ENCODE measurements at regions not wholly inside any gene's neighbourhood (a gene's known extent, or its start where the extent isn't known, plus 50 kb on each side); places are given as distances from the start of the nearest gene placed in this dataset.
"Not testable (repeated sequence)": the region's sequence is repeated elsewhere in the genome, so short reads cannot be mapped to it uniquely, and the experiment has no call there.

DNA sequence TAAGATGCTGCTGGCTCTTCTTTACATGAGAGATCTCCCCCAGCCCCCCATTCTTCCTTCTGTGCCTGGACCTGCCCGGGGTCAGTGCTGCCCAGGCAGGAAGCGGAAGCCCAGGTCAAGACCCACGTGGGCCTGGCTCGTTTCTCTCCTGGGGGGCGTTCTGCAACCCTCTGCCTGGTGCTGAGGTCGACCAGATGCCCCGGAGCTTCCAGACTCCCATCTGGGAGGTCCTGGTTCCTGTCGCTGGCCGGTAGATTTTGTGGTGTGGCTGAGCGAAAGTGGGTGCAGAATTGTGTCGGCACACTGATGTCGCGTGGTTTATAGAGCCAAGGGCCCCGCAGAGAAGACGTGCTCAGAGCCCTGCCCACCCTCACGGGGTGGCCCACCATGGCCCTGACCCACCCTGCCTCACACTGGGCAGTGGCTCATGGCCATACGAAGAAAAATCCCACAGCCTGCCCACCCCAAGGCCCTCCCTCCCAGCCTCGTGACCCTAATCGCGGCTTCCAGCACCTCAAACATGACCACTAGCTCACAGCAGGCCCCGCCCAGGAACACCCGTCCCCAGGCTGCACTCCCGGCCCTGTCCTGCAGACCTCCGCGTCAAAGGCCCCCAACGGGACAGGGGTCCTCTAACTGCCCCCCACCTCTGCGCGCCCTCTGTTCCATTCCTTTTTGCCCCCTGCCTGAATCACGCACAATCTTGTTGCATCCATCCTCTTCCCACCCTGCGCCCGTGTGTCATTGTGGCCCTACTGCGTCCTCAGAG lies 443.2 kb upstream of the ZNF722 start:
- H3K36me3 Mint-ChIP-seq; H3K4me3 Mint-ChIP-seq; H3K9me3 Mint-ChIP-seq; H3K27ac Mint-ChIP-seq; ATAC-seq; DNase-seq (ENCODE audit: low spot score in 2 of 2); H3K4me1 Mint-ChIP-seq: not testable (repeated sequence)

DNA sequence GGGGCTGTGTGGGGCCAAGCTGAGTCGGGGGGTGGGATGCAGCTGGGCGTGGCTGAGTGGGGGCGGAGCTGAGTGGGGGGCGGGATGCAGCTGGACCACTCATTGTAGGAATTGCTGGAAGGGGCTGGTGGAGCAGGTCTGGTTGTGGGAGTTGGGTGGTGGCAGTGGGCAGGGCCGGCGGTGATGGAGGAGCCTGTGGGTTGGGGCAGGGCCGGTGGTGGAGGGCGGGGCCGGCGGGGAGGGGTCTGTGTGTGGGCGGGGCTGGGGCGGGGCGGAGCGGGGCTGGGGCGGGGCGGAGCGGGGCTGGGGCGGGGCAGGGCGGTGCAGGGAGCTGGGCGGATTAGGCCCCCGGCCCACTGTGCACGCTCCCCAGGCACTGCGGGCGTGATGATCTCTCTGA lies 442.4 kb upstream of the ZNF722 start:
- ATAC-seq; H3K4me3 Mint-ChIP-seq; H3K36me3 Mint-ChIP-seq; H3K4me1 Mint-ChIP-seq; DNase-seq (ENCODE audit: low spot score in 2 of 2); H3K9me3 Mint-ChIP-seq; H3K27ac Mint-ChIP-seq: not testable (repeated sequence)

DNA sequence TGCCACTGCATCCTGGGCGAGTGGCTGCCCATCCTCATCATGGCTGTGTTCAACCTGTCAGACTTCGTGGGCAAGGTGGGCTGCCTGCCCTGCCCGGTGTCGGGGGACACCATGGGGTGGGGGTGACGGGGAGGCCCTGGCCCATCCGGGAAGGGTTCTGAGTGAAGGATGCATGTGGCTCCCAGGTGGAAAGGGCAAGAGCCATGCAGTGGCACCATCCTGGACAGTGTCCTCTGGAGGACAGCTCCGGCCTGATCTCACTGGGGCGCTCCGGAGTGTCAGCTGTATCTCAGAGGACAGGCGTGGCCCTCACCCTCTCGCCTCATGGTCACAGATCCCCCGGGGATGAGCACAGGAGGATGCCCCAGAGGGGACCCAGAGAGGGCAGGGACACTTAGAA lies 439.6 kb upstream of the ZNF722 start:
- not testable (repeated sequence) for H3K27ac Mint-ChIP-seq; H3K9me3 Mint-ChIP-seq; H3K4me1 Mint-ChIP-seq; H3K4me3 Mint-ChIP-seq; ATAC-seq; DNase-seq (ENCODE audit: low spot score in 2 of 2); H3K36me3 Mint-ChIP-seq

DNA sequence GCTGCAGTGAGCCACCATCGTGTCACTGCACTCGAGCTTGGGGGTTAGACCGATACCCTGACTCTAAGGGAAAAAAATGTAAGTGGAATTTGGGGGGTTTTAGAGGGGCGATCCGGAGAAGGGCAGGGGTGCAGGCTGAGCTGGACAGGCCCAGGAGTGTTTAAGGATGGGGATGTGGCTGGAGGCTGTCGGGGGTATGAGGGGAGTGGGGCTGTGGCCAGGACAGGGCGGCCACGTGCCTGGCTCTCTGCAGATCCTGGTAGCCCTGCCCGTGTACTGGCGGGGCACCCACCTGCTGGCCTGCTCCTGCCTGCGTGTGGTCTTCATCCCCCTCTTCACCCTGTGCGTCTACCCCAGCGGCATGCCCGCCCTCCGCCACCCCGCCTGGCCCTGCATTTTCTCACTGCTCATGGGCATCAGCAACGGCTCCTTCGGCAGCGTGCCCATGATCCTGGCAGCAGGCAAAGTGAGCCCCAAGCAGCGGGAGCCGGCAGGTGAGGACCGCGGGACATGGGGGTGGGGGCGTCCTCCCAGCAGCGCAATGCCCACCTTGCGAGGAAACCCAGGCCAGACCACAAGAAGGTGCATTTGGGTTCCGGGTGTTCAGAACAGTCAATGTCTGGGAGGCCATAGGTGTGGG lies 438.7 kb upstream of the ZNF722 start:
- not testable (repeated sequence) for DNase-seq (ENCODE audit: low spot score in 2 of 2); ATAC-seq; H3K36me3 Mint-ChIP-seq; H3K4me3 Mint-ChIP-seq; H3K9me3 Mint-ChIP-seq; H3K4me1 Mint-ChIP-seq; H3K27ac Mint-ChIP-seq

DNA sequence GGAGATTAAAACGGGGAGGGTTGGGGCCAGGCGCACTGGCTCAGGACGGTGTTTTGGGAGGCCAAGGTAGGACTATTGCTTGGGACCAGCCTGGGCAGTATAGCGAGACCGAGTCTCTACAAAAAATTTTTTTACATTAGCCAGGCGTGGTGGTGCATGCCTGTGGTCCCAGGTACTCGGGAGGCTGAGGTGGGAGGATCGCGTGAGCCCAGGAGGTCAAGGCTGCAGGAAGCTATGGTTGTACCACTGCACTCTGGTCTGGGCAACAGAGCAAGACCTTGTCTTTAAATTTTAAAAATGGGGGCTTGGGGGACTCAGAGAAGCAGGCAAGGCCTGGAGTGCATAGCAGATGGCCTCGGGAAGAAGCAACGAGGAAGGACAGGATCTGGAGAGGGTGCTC lies 436.7 kb upstream of the ZNF722 start:
- DNase-seq (ENCODE audit: low spot score in 2 of 2); H3K36me3 Mint-ChIP-seq; H3K27ac Mint-ChIP-seq; ATAC-seq; H3K9me3 Mint-ChIP-seq; H3K4me1 Mint-ChIP-seq; H3K4me3 Mint-ChIP-seq: not testable (repeated sequence)

DNA sequence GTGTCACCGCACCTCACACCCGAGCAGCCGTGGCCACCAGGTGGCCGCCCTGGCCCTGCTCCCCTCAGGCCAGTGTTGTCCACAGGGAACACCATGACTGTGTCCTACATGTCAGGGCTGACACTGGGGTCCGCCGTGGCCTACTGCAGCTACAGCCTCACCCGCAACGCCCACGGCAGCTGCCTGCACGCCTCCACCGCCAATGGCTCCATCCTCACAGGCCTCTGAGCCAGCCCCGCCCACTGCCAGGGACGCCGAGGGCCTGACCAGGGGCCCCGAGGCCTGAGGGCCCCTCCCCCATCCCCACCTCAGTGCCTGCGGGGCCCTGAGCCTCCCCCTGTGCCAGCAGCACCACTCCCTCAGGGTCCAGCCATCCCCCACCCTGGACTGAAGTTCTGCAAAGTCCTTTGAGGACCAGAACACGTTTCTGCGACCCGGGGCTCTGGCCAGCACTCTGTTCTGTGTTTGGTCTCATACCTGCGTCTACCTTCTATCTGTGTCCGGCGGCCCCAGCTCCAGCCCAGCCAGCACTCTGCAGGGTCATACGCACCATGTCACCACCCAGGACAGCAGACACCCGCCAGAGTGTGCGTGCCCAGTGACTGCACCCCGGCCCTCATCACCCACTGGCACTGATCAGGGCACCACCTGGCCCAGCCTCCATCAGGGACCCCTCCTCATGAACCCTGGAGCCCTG lies 436.1 kb upstream of the ZNF722 start:
- H3K4me1 Mint-ChIP-seq; H3K36me3 Mint-ChIP-seq; H3K4me3 Mint-ChIP-seq; H3K9me3 Mint-ChIP-seq; DNase-seq (ENCODE audit: low spot score in 2 of 2); H3K27ac Mint-ChIP-seq: not testable (repeated sequence)
- peak; percentile 20 for ATAC-seq

DNA sequence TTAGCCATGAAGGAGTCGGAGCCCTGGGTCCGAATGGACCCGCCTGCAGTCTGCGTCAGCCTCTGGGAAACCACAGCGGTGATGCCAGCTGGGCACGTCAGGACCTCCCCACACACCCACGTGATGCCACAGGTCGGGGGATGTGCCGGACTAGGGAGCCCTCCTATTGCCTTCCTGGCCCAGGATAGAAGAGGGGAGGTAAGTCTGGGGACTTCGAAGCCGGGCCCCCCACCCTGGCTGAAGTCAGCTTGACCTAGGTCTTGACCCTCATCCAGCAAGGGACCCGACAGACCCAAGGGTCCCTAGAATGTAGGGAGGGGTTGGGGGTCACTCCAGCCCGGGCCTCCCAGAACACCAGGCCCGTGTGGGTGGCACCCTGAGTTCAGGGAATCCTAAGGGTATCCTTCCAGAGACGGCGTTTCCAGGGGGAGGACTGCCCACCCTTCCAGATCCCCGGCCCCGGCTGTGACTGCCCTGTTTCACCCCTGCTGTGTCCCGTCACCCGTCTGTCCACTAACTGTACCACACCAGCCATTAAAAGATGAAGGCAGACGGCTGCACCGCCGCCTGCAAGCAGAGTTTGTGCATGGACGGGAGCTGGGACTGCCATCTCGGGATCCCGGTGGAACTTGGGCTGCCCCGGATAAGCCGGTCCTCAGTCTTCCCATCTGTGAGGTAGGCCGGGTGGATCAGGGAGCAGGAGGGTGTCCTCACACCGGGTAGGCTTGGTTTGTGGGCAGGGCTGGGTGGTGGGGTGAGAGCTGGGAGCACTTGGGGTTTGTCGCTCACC lies 435.3 kb upstream of the ZNF722 start:
- H3K4me3 Mint-ChIP-seq; H3K9me3 Mint-ChIP-seq; H3K4me1 Mint-ChIP-seq; ATAC-seq; H3K36me3 Mint-ChIP-seq; H3K27ac Mint-ChIP-seq; DNase-seq (ENCODE audit: low spot score in 2 of 2): not testable (repeated sequence)

DNA sequence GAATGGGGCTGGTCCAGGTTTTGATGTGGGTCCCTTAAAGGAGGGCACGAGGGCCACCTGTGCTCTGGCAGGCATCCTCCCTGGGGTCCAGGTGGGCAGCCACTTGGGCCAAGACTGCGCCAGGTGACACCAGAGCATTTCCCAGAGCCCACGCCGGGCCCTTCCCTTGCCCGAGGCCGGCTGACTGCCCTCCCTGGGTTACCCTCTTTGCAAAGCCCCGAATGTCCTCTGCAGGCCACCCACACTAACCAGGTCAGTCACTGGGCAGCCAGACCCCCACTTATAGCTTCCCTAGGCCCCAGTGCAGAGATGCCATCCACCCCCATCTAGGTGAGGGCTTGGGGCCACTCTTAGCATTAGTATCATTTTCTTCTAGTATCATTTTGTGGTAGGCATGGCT lies 433.8 kb upstream of the ZNF722 start:
- not testable (repeated sequence) for H3K9me3 Mint-ChIP-seq; DNase-seq (ENCODE audit: low spot score in 2 of 2); H3K4me3 Mint-ChIP-seq; H3K4me1 Mint-ChIP-seq; H3K27ac Mint-ChIP-seq; ATAC-seq; H3K36me3 Mint-ChIP-seq

DNA sequence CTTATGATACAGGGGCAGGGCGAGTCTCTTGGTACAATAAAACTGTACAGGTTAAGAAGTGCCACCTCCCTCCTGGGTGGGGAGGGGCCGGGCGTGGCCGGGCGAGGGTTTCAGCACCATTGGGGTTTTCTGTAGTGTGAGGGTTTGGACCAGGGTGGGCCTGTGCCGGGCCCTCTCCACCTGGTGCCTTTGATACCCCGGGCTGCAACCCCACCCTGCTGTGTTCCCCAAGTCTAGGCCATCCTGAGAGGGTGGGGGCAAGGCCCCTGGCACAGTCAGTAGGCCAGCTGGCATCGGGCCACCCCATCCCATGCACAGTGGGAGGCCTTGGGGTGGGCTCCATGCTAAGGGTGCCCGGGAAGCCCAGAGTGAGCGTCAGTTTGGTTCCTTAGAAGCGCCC lies 431.8 kb upstream of the ZNF722 start:
- H3K9me3 Mint-ChIP-seq; ATAC-seq; H3K4me1 Mint-ChIP-seq; H3K36me3 Mint-ChIP-seq; DNase-seq (ENCODE audit: low spot score in 2 of 2); H3K27ac Mint-ChIP-seq; H3K4me3 Mint-ChIP-seq: not testable (repeated sequence)

DNA sequence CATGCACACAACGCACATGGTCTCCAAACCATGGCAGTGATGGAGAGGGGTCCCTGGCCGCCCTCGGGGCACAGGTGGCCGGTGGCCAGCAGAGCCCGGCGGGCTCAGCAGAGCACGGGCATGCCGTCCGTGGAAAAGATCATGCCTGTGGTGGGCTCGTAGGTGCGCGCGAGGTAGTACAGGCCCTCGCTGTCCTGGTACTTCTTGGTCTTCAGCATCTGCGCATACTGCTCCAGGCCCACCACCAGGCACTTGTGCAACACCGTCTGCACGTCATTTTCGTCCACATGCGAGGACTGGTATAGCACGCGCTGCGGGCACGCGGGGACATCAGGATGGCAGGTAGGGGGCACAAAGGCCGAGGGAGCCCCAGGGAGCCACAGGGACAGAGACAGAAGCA lies 431.0 kb upstream of the ZNF722 start:
- H3K4me1 Mint-ChIP-seq; DNase-seq (ENCODE audit: low spot score in 2 of 2); ATAC-seq: not testable (repeated sequence)

DNA sequence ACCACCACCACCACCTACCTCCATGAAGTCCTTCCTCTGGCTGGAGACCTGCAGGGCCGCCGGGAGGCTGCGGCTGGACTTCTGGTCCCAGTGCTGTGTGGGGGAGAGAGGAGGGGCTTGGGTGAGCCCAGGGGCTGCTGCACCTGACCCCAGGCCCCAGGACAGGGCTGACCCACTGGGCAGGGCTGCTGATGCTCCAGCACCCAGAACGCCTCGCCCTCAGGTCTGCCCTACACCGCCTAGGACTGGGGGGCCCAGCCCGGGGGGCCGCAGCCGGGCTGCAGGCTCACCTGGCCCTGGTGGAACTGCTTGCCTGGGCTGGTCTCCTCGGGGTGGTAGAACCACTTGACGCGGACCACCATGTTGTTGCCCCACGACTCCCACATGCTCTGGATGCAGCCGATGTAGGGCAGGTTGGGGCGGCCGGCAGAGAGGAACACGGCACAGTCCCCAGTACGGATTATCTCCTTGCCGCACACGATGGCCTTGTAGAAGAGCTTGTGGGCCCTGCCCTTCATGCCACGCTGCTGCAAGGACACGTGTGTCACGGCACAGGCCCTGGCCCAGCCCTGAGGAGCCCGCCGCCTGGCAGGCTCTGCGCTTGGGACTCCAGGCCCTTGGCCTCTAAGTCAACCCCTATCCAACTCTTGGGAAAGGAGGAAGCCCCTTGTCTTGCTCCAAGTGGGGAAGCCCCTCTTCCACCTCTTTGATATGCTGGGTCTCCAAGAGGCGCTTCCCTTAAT lies 429.9 kb upstream of the ZNF722 start:
- ATAC-seq: peak; percentile 29
- not testable (repeated sequence) for H3K4me1 Mint-ChIP-seq; H3K27ac Mint-ChIP-seq; H3K9me3 Mint-ChIP-seq; H3K36me3 Mint-ChIP-seq; H3K4me3 Mint-ChIP-seq; DNase-seq (ENCODE audit: low spot score in 2 of 2)

More for the DNA sequence above, 431.0 kb upstream of the ZNF722 start:
- not testable (repeated sequence) for H3K4me3 Mint-ChIP-seq, H3K9me3 Mint-ChIP-seq, H3K36me3 Mint-ChIP-seq, H3K27ac Mint-ChIP-seq

DNA sequence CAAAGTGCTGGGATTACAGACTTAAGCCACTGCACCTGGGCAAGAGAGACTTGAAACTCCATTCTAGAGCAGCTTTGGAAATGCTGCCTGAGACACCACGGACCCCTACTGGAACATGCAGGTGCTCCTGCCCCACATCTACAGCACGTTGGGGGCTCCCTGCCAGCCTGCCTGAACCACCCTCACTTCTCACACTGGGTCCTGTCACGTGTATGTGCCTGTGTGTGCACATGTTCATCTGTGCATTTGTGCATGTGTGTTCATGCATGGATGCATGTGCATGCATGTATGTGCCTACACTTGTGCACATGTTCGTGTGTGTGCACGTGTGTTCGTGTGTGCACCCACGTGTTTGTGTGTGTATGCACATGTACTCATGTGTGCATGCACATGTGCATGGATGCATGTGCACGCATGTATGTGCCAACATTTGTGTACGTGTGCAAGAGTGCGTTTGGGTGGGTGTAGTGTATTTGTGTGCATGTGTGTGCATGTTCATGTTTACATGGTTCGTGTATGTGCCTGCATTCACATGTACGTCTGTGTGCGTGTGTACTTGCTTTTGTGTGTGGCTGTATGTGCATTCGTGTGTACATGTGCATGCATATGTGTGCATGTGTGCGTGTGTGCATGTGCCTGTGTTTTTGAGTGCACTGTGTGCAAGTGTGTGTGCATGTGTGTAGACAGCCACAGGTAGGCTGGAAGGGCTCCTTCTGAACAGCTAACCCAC lies 428.1 kb upstream of the ZNF722 start:
- not testable (repeated sequence) for H3K27ac Mint-ChIP-seq; H3K4me1 Mint-ChIP-seq; H3K9me3 Mint-ChIP-seq; ATAC-seq; H3K4me3 Mint-ChIP-seq; H3K36me3 Mint-ChIP-seq; DNase-seq (ENCODE audit: low spot score in 2 of 2)

DNA sequence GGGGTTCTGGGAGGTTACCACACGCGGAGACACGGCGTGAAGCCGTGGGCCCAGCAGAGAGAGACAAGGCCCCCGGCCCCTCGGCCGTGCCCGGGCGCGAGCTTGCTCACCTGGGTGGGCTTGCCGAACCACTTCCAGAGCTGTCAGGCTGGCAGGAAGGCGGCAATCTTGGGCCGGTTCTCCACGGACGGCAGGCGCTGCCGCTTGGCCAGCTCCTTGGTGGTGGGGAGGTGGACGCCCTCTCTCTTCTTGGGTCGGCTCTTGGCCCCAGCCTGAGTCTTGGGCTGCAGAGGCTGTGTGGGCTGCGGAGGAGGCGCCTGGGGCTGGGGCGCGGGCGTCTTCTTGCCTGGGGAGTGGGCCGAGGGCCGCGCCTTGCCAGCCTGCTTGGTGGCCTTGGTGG lies 426.5 kb upstream of the ZNF722 start:
- DNase-seq (ENCODE audit: low spot score in 2 of 2); H3K9me3 Mint-ChIP-seq; H3K36me3 Mint-ChIP-seq; H3K4me1 Mint-ChIP-seq; H3K27ac Mint-ChIP-seq; ATAC-seq; H3K4me3 Mint-ChIP-seq: not testable (repeated sequence)

DNA sequence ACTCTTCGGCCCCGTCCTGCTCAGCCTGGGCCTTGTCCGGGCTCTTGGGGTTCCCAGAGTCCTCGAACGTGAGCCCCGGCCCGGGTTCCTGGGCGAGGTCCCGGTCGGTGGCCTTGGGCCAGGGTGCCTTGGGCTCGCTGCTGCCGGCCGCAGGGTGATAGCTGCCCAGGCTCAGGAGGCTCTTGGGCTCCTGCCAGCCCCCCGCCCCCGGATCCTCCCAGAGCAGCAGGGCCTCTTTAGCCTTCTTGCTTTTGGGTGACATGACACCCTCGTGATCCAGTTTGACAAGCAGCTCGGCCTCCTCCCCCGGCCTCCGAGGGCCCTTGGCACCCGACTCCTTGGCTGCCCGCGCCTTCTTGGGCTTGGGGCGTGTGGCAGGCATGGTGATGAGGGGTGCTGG lies 425.7 kb upstream of the ZNF722 start:
- not testable (repeated sequence) for H3K9me3 Mint-ChIP-seq

More for the DNA sequence above, 425.7 kb upstream of the ZNF722 start:
- DNase-seq (ENCODE audit: low spot score in 2 of 2); H3K27ac Mint-ChIP-seq; H3K36me3 Mint-ChIP-seq; H3K4me3 Mint-ChIP-seq; H3K4me1 Mint-ChIP-seq; ATAC-seq: not testable (repeated sequence)
